Loucy (cell line): ENCODE measurements at regions not wholly inside any gene's neighbourhood (a gene's known extent, or its start where the extent isn't known, plus 50 kb on each side); places are given as distances from the start of the nearest gene placed in this dataset.

ENCODE experiments used
- CTCF ChIP-seq: fragments of 200-600 bp; sonication (generic); conservative IDR thresholded peaks from 2 replicates; pipeline ENCODE4 v1.5.1; 2014; ENCODE audit warnings: mild to moderate bottlenecking, antibody characterized with exemption, low read length
- EZH2phosphoT487 ChIP-seq: fragments of 200-600 bp; IDR thresholded peaks from 2 replicates; pipeline ENCODE4 v1.6.1; 2018; ENCODE audit warnings: antibody characterized with exemption, mild to moderate bottlenecking, moderate library complexity, borderline replicate concordance

GRCh38 chr11:22991196-22991595, 130.9 kb upstream of the CCDC179 start:
- no peak for TF ChIP-seq CTCF
- TF ChIP-seq EZH2phosphoT487 = no peak
